Common myeloid progenitor, CD34-positive (primary cell): ENCODE measurements at regions not wholly inside any gene's neighbourhood (a gene's known extent, or its start where the extent isn't known, plus 50 kb on each side); places are given as distances from the start of the nearest gene placed in this dataset.

Experiments
- CTCF ChIA-PET: fragments of 350-600 bp; sonication (Branson Sonifier 250); formaldehyde crosslinking; loops from one replicate; lab custom pipeline; 2021; ENCODE audit warnings: antibody characterized with exemption; lab: Charles Lee
- POLR2A ChIA-PET: fragments of 350-600 bp; sonication (Branson Sonifier 250); formaldehyde crosslinking; loops from one replicate; lab custom pipeline; 2021; ENCODE audit warnings: antibody characterized with exemption; lab: Charles Lee
- DNase-seq, 3 donors: peaks; one replicate each; pipeline versions ENCODE4 v3.0.0 to v3.0.0-alpha.2; 2013
- H3K27ac ChIP-seq, 2 experiments: 1 replicate in 1 of 2; 2 replicates in 1 of 2; pipeline ENCODE4 v1.7.0; 2013; ENCODE audit warnings: inconsistent platforms in 2 of 2, low read length in 2 of 2, mild to moderate bottlenecking in 2 of 2, low read depth in 1 of 2, moderate library complexity in 1 of 2; ENCODE audit not compliant: severe bottlenecking in 2 of 2, insufficient read depth in 1 of 2, poor library complexity in 1 of 2
- H3K27me3 ChIP-seq, 5 experiments: replicated peaks in 2 of 5; 1 replicate in 3 of 5; 2 replicates in 2 of 5; pipeline versions ENCODE4 v1.6.1 to v1.7.0; 2013; ENCODE audit warnings: low read length in 4 of 5, mild to moderate bottlenecking in 2 of 5, moderate library complexity in 2 of 5, inconsistent platforms in 1 of 5; ENCODE audit not compliant: insufficient read depth in 5 of 5, control insufficient read depth in 4 of 5
- H3K36me3 ChIP-seq, 4 experiments: 1 replicate in 2 of 4; 2 replicates in 2 of 4; pipeline versions ENCODE4 v1.6.1 to v1.7.0; 2013; ENCODE audit warnings: low read length in 3 of 4, control low read depth in 1 of 4, mild to moderate bottlenecking in 1 of 4; ENCODE audit not compliant: control insufficient read depth in 4 of 4, insufficient read depth in 4 of 4
- H3K4me1 ChIP-seq, 4 experiments: 1 replicate in 3 of 4; 2 replicates in 1 of 4; pipeline versions ENCODE4 v1.6.1 to v1.7.1; 2013; ENCODE audit warnings: low read length in 3 of 4, mild to moderate bottlenecking in 3 of 4, control low read depth in 1 of 4, inconsistent platforms in 1 of 4, moderate library complexity in 1 of 4; ENCODE audit not compliant: control insufficient read depth in 4 of 4, insufficient read depth in 4 of 4; ENCODE audit errors: control extremely low read depth in 1 of 4
- H3K4me3 ChIP-seq, 7 experiments: 1 replicate in 4 of 7; 2 replicates in 3 of 7; pipeline versions ENCODE4 v1.5.1 to v1.7.0; 2013; ENCODE audit warnings: mild to moderate bottlenecking in 7 of 7, low read length in 6 of 7, moderate library complexity in 6 of 7, inconsistent platforms in 2 of 7, low read depth in 2 of 7, control low read depth in 1 of 7; ENCODE audit not compliant: insufficient read depth in 4 of 7, control insufficient read depth in 1 of 7; ENCODE audit errors: extremely low read depth in 1 of 7
- H3K9me3 ChIP-seq, 5 experiments: 1 replicate in 4 of 5; 2 replicates in 1 of 5; pipeline versions ENCODE4 v1.6.1 to v1.7.1; 2013; ENCODE audit warnings: low read length in 4 of 5, mild to moderate bottlenecking in 2 of 5, inconsistent platforms in 1 of 5, low read depth in 1 of 5, moderate library complexity in 1 of 5; ENCODE audit not compliant: control insufficient read depth in 4 of 5, insufficient read depth in 2 of 5; ENCODE audit errors: control extremely low read depth in 1 of 5
- WGBS: methylation state at CpG from one replicate; pipeline ENCODE4 v1.1.5; 2013; ENCODE audit not compliant: insufficient coverage; 5-methylcytosine and 5-hydroxymethylcytosine counted together

DNA sequence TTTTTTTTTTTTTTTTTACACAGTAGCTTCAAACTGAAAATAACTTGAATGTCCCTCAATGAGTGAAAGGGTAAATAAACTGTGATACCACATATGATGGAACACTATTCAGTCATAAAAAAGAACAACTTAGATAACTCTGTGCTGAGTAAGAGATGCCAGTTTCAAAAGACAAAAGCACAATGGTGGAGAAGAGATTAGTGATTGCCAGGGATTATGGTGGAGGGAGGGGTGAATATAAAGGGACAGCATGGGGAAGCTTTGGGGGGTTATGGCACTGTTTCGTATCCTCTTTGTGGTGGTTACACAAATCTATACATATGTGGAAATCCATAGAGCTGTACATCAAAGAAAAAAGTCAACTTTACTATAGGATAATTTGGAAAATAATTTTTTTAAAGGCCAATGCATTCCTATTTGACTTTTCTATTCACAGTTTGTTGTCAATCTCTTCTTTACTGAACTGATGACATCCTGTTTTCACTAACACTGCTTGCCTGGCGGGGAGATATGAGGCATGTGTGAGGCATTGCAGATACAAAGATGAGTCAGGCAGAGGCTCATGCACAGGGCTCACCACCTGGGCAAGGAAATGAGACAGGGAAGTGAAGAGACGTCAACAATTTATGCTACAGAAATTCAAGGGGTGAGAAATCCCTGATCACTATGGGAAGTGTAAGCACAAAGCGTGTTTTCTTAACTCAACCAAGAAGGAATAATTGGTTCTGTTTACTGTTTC lies 302.7 kb downstream of the DUSP10 start:
- WGBS = 74% methylated on average over 2 of the region's 4 CpGs

GRCh38 chr1:221439747-221440501 lies 302.0 kb downstream of the DUSP10 start:
- H3K27ac ChIP-seq = no peak overlapping the region
- H3K4me3 ChIP-seq = no peak overlapping the region
- no peaks in the 10 kb centered on the region for H3K9me3 ChIP-seq
- CTCF ChIA-PET = interaction anchor here (0.5 to 2.0 kb wide), 3 partner anchors 8 to 565 kb away, joined by 3 to 14 read pairs (median 4); no protein-coding TSS in a partner anchor
- DNase-seq = peak; percentile 62 to 85 (median 81)
- WGBS = 56% methylated on average over 2 of the region's 4 CpGs
- peaks cover 0 to 17% (median 4%) of the 10 kb centered on the region in 4 experiments for H3K4me1 ChIP-seq
- no peaks in the 10 kb centered on the region for H3K27me3 ChIP-seq
- no peaks in the 10 kb centered on the region for H3K36me3 ChIP-seq
- POLR2A ChIA-PET = no interaction called here

More for the DNA sequence above, 302.7 kb downstream of the DUSP10 start:
- Histone ChIP-seq H3K27me3 (no peaks in the 10 kb centered on the region), H3K9me3 (no peaks in the 10 kb centered on the region), H3K4me3 (no peak overlapping the region), H3K36me3 (no peaks in the 10 kb centered on the region), H3K27ac (no peak overlapping the region), H3K4me1 (peaks cover 0 to 17% (median 4%) of the 10 kb centered on the region in 4 experiments)
- DNase-seq = peak in 2 of 3 donors; percentile 62 to 74
- ChIA-PET CTCF (interaction anchor here (2.0 kb wide), 1 partner anchor 564 kb away, joined by 14 read pairs; no protein-coding TSS in a partner anchor), POLR2A (interaction anchor here (0.7 kb wide), 1 partner anchor 555 kb away, joined by 5 read pairs; no protein-coding TSS in a partner anchor)

GRCh38 chr1:221440658-221441057 lies 301.2 kb downstream of the DUSP10 start:
- ChIA-PET POLR2A (no interaction called here), CTCF (interaction anchor here (0.5 to 1.3 kb wide), 3 partner anchors 9 to 565 kb away, joined by 3 to 4 read pairs (median 3); no protein-coding TSS in a partner anchor)
- Histone ChIP-seq H3K27ac (no peak overlapping the region), H3K4me1 (peaks cover 0 to 14% (median 4%) of the 10 kb centered on the region in 4 experiments), H3K36me3 (no peaks in the 10 kb centered on the region), H3K27me3 (no peaks in the 10 kb centered on the region), H3K4me3 (no peak overlapping the region), H3K9me3 (no peaks in the 10 kb centered on the region)
- DNase-seq = peak; percentile 45 to 78 (median 73)
- 0% methylated on average over 2 of the region's 5 CpGs for WGBS

DNA sequence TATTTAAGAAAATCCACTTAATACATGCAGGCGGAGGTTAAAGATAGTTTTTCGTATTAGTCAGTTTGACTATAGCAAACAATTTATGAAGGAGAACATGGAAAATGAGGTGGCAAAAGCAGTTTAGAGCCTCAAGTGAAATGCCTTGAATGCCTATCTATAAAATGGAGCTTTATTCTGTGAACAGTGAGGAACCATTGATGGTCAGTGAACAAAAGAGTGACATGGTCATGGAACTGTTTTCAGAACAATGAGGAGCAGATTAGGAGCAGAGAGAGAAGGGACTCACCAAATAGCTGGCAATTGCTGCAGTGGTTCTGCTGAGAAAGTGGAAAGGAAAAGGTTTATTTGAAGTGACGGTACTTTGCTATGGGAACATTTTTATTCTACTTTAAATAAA lies 299.8 kb downstream of the DUSP10 start:
- H3K36me3 ChIP-seq = no peaks in the 10 kb centered on the region
- H3K4me1 ChIP-seq = peaks cover 0 to 11% (median 4%) of the 10 kb centered on the region in 4 experiments
- no peak for DNase-seq
- no peak overlapping the region for H3K27ac ChIP-seq
- H3K27me3 ChIP-seq = no peaks in the 10 kb centered on the region
- POLR2A ChIA-PET = interaction anchor here (0.5 kb wide), 1 partner anchor 13 kb away, joined by 4 read pairs; no protein-coding TSS in a partner anchor
- H3K4me3 ChIP-seq = no peak overlapping the region
- WGBS = 85% methylated on average over 2 of the region's 3 CpGs
- no peaks in the 10 kb centered on the region for H3K9me3 ChIP-seq
- CTCF ChIA-PET = interaction anchor here (1.0 to 1.4 kb wide), 2 partner anchors 568 to 1013 kb away, joined by 4 read pairs; no protein-coding TSS in a partner anchor

- POLR2A ChIA-PET = no interaction called here
- Histone ChIP-seq H3K36me3 (no peaks in the 10 kb centered on the region), H3K4me1 (peaks cover 0 to 10% (median 4%) of the 10 kb centered on the region in 4 experiments), H3K9me3 (no peaks in the 10 kb centered on the region), H3K27me3 (no peaks in the 10 kb centered on the region), H3K4me3 (no peak overlapping the region), H3K27ac (no peak overlapping the region)
- DNase-seq = no peak
- WGBS = 98% methylated on average over 6 of the region's 6 CpGs
- CTCF ChIA-PET = interaction anchor here (0.9 to 2.1 kb wide), 2 partner anchors 9 to 572 kb away, joined by 3 to 7 read pairs; no protein-coding TSS in a partner anchor
These were observed 297.5 kb downstream of the DUSP10 start for GRCh38 chr1:221444346-221444745.

GRCh38 chr1:221448585-221449175 lies 293.2 kb downstream of the DUSP10 start:
- Histone ChIP-seq H3K9me3 (peaks cover 0 to 5% (median 0%) of the 10 kb centered on the region in 5 experiments), H3K4me1 (no peaks in the 10 kb centered on the region), H3K4me3 (no peak overlapping the region), H3K36me3 (no peaks in the 10 kb centered on the region), H3K27me3 (no peaks in the 10 kb centered on the region), H3K27ac (no peak overlapping the region)
- WGBS = 100% methylated on average over 5 of the region's 7 CpGs
- DNase-seq = no peak
- CTCF ChIA-PET = interaction anchor here (1.5 kb wide), 1 partner anchor 13 kb away, joined by 5 read pairs; no protein-coding TSS in a partner anchor
- POLR2A ChIA-PET = no interaction called here
